Ishikawa (cell line): ENCODE measurements at regions not wholly inside any gene's neighbourhood (a gene's known extent, or its start where the extent isn't known, plus 50 kb on each side); places are given as distances from the start of the nearest gene placed in this dataset.

Experiments
- CEBPB ChIP-seq: IDR thresholded peaks from 2 replicates; pipeline ENCODE4 v1.6.1; 2012
- CREB1 ChIP-seq: IDR thresholded peaks from 2 replicates; pipeline ENCODE4 v1.6.1; 2012; ENCODE audit warnings: low read depth
- EGR1 ChIP-seq: IDR thresholded peaks from 2 replicates; pipeline ENCODE4 v1.6.1; 2012
- EP300 ChIP-seq: IDR thresholded peaks from 2 replicates; pipeline ENCODE4 v1.6.1; 2012; ENCODE audit warnings: borderline replicate concordance
- FOXM1 ChIP-seq: IDR thresholded peaks from 2 replicates; pipeline ENCODE4 v1.6.1; 2012; ENCODE audit warnings: low read depth, borderline replicate concordance
- MAX ChIP-seq: IDR thresholded peaks from 2 replicates; pipeline ENCODE4 v1.6.1; 2012
- NFIC ChIP-seq: IDR thresholded peaks from 2 replicates; pipeline ENCODE4 v1.6.1; 2012
- RAD21 ChIP-seq: IDR thresholded peaks from 2 replicates; pipeline ENCODE4 v1.6.1; 2012; ENCODE audit warnings: low read depth
- TAF1 ChIP-seq: IDR thresholded peaks from 2 replicates; pipeline ENCODE4 v1.6.1; 2012; ENCODE audit warnings: low read depth, mild to moderate bottlenecking
- TCF12 ChIP-seq: IDR thresholded peaks from 2 replicates; pipeline ENCODE4 v1.6.1; 2012; ENCODE audit warnings: low read depth
- TEAD4 ChIP-seq: IDR thresholded peaks from 2 replicates; pipeline ENCODE4 v1.6.1; 2012
- USF1 ChIP-seq: IDR thresholded peaks from 2 replicates; pipeline ENCODE4 v1.6.1; 2012
- YY1 ChIP-seq: IDR thresholded peaks from 2 replicates; pipeline ENCODE4 v1.6.1; 2012; ENCODE audit warnings: low read depth
- ZBTB7A ChIP-seq: IDR thresholded peaks from 2 replicates; pipeline ENCODE4 v1.6.1; 2012; ENCODE audit warnings: low read depth
- TF ChIP-seq, protein P1 (sequence below): IDR thresholded peaks from 2 replicates; pipeline ENCODE4 v1.6.1; 2012; ENCODE audit warnings: low read depth, mild to moderate bottlenecking

DNA sequence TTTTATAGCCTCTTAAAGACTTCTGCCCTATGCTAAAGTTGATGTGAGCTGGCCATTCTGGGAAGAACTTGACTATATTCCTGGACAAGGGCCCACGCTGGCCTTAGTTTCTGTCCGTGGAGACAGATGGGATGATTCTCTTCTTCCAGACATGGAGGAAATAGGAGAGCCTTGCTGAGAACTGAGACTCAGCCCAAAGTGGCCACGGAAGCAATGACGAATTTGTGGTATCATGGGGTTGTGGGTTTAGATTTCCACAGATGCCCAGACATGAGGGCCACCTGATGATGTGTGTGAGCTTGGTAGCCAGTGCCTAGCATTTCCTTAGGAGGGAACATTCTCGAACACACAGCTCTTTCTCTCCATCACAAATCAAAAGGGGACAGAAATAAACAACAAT, 309.1 kb downstream of the NSG2 start:
- TF ChIP-seq EP300 (no peak), CREB1 (no peak), CEBPB (no peak), TAF1 (no peak), FOXM1 (no peak), RAD21 (no peak), EGR1 (no peak), USF1 (no peak), NFIC (no peak), TCF12 (no peak)
- TF ChIP-seq, protein P1, sequence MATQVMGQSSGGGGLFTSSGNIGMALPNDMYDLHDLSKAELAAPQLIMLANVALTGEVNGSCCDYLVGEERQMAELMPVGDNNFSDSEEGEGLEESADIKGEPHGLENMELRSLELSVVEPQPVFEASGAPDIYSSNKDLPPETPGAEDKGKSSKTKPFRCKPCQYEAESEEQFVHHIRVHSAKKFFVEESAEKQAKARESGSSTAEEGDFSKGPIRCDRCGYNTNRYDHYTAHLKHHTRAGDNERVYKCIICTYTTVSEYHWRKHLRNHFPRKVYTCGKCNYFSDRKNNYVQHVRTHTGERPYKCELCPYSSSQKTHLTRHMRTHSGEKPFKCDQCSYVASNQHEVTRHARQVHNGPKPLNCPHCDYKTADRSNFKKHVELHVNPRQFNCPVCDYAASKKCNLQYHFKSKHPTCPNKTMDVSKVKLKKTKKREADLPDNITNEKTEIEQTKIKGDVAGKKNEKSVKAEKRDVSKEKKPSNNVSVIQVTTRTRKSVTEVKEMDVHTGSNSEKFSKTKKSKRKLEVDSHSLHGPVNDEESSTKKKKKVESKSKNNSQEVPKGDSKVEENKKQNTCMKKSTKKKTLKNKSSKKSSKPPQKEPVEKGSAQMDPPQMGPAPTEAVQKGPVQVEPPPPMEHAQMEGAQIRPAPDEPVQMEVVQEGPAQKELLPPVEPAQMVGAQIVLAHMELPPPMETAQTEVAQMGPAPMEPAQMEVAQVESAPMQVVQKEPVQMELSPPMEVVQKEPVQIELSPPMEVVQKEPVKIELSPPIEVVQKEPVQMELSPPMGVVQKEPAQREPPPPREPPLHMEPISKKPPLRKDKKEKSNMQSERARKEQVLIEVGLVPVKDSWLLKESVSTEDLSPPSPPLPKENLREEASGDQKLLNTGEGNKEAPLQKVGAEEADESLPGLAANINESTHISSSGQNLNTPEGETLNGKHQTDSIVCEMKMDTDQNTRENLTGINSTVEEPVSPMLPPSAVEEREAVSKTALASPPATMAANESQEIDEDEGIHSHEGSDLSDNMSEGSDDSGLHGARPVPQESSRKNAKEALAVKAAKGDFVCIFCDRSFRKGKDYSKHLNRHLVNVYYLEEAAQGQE, result no peak

DNA sequence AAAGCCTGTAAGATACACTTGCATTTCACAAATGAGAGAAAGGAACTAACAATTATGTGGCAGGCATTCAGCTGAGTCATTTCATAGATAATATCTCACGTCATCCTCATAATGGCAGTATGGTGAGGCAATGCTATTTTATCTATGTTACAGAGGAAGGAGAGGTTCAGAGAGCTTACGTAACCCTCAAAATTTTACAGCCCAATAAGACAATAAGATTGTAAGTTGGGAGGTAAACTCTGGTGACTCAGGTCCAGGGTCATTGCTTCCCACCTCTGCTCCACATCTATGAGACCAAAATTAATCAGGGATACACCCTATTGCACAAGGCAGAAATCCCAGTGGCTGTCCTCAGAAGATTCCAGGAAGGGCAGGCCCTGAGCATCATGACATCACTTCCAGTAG, 309.7 kb downstream of the NSG2 start:
- no peak for TF ChIP-seq MAX
- no peak for TF ChIP-seq USF1
- TF ChIP-seq ZBTB7A, result no peak
- no peak for TF ChIP-seq CREB1
- TF ChIP-seq EP300, result no peak
- TF ChIP-seq YY1, result no peak
- no peak for TF ChIP-seq FOXM1
- no peak for TF ChIP-seq TEAD4
- no peak for TF ChIP-seq TCF12
- TF ChIP-seq NFIC, result no peak
- TF ChIP-seq CEBPB, result no peak
- TF ChIP-seq, protein P1, result no peak
- TF ChIP-seq TAF1, result no peak
- no peak for TF ChIP-seq RAD21
- TF ChIP-seq EGR1, result no peak

DNA sequence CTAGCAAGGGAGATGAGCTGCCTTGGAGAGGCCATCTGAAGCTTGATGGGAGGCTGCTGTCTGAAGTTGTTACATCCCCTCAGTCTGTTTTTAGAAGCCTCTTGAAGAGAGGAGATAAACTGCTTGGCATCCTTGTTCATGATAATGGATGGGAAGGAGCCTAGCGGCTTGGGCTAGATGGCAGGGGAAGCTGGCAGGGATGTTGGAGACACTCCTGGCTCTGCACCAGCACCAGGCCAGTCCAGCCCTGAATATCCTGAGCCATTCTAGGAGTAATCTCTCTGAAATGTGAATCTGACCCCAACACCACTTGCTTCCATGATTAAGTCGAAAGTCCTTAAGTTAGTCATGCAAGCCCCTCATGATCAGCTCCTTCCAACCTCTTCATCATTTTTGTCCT, 310.5 kb downstream of the NSG2 start:
- no peak for TF ChIP-seq TCF12
- TF ChIP-seq, protein P1, result no peak
- TF ChIP-seq MAX, result no peak
- TF ChIP-seq USF1, result no peak
- no peak for TF ChIP-seq YY1

DNA sequence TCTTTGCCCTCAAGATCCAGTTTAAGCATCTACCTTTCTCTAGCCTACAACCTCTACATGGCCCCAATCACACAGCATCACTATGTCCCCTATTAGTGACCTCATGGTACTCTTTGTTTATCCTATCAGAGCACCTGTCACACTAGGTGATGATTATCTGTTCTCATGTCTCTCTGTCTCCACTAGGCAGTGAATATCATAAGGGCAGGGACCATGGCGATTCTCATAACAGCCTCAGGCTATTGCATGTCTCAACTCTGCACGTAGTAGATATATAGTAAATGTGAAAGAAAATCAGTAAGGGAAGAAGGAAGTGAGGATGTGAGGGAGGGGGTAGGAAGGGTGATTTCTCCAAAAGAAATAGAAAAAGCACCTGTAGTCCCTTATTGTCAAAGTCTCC, 311.0 kb downstream of the NSG2 start:
- TF ChIP-seq TCF12, result no peak

- TF ChIP-seq YY1 (no peak), TAF1 (no peak), MAX (no peak), TEAD4 (no peak), FOXM1 (no peak), EP300 (no peak), CEBPB (no peak), ZBTB7A (no peak), USF1 (no peak), TCF12 (no peak), RAD21 (no peak), EGR1 (no peak), NFIC (no peak), CREB1 (no peak)
- TF ChIP-seq, protein P1, result no peak
Observed at GRCh38 chr5:174358276-174358675, 312.8 kb downstream of the NSG2 start.
